ENCODE measurements at regions not wholly inside any gene's neighbourhood (a gene's known extent, or its start where the extent isn't known, plus 50 kb on each side); places are given as distances from the start of the nearest gene placed in this dataset.

DNA sequence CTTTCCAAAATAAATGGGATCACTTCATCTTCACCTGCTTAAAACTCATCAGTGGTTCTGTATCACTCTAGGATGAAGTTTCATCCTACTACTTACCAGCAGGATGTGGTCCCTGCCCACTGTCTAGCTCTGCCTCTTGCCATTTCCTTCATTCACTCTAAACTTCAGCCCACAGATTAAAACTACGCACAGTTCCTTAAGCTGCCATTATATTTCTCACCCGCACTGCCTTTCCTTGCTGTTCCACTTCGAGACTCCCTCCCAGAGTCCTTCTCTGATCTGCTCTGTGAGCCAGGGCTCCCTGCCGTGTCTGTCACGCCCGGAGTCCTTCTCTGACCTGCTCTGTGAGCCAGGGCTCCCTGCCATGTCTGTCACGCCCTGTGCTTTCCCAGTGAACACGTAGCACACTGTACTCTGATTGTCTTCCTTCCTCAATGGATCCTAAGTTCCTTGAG, 52.0 kb upstream of the NPAS1 start:
- TF ChIP-seq, protein P1, sequence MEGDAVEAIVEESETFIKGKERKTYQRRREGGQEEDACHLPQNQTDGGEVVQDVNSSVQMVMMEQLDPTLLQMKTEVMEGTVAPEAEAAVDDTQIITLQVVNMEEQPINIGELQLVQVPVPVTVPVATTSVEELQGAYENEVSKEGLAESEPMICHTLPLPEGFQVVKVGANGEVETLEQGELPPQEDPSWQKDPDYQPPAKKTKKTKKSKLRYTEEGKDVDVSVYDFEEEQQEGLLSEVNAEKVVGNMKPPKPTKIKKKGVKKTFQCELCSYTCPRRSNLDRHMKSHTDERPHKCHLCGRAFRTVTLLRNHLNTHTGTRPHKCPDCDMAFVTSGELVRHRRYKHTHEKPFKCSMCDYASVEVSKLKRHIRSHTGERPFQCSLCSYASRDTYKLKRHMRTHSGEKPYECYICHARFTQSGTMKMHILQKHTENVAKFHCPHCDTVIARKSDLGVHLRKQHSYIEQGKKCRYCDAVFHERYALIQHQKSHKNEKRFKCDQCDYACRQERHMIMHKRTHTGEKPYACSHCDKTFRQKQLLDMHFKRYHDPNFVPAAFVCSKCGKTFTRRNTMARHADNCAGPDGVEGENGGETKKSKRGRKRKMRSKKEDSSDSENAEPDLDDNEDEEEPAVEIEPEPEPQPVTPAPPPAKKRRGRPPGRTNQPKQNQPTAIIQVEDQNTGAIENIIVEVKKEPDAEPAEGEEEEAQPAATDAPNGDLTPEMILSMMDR (conservative IDR thresholded peaks at IDR 0.05 in 1 of 2, IDR thresholded peaks at IDR 0.05 in 1 of 2; ENCODE audit: extremely low read depth in 1 of 2, insufficient read depth in 1 of 2, low read depth in 1 of 2, low read length in 2 of 2) = no peak
- TF ChIP-seq EZH2 (IDR thresholded peaks at IDR 0.05; ENCODE audit: borderline replicate concordance, low read length) = no peak

Measured in mammary epithelial cell (primary cell).